OCI-LY3 (cell line): ENCODE measurements at regions not wholly inside any gene's neighbourhood (a gene's known extent, or its start where the extent isn't known, plus 50 kb on each side); places are given as distances from the start of the nearest gene placed in this dataset.

Source experiments
- CTCF ChIP-seq: fragments of 200-600, 300-600 bp; sonication (generic); IDR thresholded peaks from 2 replicates; pipeline ENCODE4 v1.5.1; 2014; ENCODE audit warnings: antibody characterized with exemption, low read length, low read depth
- EZH2phosphoT487 ChIP-seq: fragments of 200-600 bp; shearing (Covaris generic); IDR thresholded peaks from 2 replicates; pipeline ENCODE4 v1.6.1; 2018; ENCODE audit warnings: antibody characterized with exemption, mixed run types, low read depth

DNA sequence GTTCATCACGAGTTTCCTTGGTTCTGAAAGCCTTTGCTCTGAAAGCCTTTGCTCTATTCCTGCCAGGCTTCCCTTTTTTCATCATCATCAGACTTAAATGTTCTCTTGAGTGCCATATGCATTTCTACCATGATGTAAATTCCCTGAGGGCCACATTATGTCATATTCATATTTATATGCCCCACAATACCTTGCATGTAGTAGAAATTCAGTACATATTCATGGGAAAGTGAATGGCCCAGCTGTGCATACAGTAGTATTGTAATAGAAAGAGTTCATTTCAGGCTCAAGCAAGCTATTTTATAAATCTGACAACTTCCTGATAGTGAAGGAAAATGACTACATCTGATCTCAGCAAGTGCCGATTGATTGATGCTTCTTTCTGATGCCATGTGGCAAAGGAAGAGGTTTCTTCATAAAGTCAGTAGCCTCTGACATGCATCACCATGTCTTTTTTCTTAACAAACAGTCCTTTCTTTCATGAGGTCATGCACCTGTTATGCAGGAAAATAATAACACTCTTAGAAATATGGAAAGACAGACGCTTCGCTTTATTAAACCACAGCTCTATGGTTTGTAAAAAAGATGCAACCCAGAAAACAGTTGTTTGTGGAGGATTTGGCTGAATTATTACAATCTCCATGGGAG is 308.7 kb downstream of the SAMD5 start:
- TF ChIP-seq CTCF = no peak
- TF ChIP-seq EZH2phosphoT487 = no peak
